ENCODE measurements at regions not wholly inside any gene's neighbourhood (a gene's known extent, or its start where the extent isn't known, plus 50 kb on each side); places are given as distances from the start of the nearest gene placed in this dataset.

DNA sequence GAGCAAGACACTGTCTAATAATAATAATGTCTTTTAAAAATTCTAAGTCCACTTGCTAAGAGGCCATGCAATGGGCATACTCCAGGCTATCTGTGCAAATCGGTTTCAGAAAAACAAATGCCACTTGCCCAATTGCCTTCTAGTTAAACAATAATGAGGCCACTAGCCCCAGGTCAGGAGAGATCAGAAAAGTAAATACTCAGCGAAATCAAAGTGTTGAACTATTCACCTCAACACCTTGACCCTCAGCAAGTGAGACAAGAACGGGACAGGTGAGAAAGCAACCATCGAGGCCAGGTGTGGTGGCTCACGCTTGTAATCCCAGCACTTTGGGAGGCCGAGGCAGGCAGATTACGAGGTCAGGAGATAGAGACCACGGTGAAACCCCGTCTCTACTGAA lies 72.3 kb upstream of the SYN3 start (continued):
- TF ChIP-seq FOXA1 (IDR thresholded peaks at IDR 0.05) (no peak), FOXA1 (CRISPR knock-in tag; IDR thresholded peaks at IDR 0.05) (peak; percentile 86), TOPORS (CRISPR knock-in tag; IDR thresholded peaks at IDR 0.05) (no peak), ZNF546 (CRISPR knock-in tag; conservative IDR thresholded peaks at IDR 0.05) (no peak), ZNF564 (CRISPR knock-in tag; IDR thresholded peaks at IDR 0.05) (no peak), GTF2F1 (IDR thresholded peaks at IDR 0.05; ENCODE audit: low read length) (no peak), CEBPB (IDR thresholded peaks at IDR 0.05; ENCODE audit: borderline replicate concordance, low read depth, low read length) (peak; percentile 84; the same call in 1 of the 2 replicates), HMGA1 (CRISPR knock-in tag; conservative IDR thresholded peaks at IDR 0.05) (no peak), NCOA2 (CRISPR knock-in tag; IDR thresholded peaks at IDR 0.05) (peak; percentile 79), ZNF768 (CRISPR knock-in tag; IDR thresholded peaks at IDR 0.05) (no peak), ZNF510 (CRISPR knock-in tag; IDR thresholded peaks at IDR 0.05; ENCODE audit: low read depth) (no peak), CERS6 (CRISPR knock-in tag; IDR thresholded peaks at IDR 0.05) (no peak), HDAC1 (CRISPR knock-in tag; IDR thresholded peaks at IDR 0.05) (peak; percentile 59), ATRX (CRISPR knock-in tag; IDR thresholded peaks at IDR 0.05; ENCODE audit: borderline replicate concordance) (no peak), NCOR1 (IDR thresholded peaks at IDR 0.05; ENCODE audit: borderline replicate concordance, low read length) (peak; percentile 42; the same call in 1 of the 2 replicates), ZNF781 (CRISPR knock-in tag; IDR thresholded peaks at IDR 0.05; ENCODE audit: borderline replicate concordance, not compliant biosample characterization) (no peak), ZNF121 (CRISPR knock-in tag; IDR thresholded peaks at IDR 0.05) (peak; percentile 91), AGO2 (optimal IDR thresholded peaks at IDR 0.05; ENCODE audit: low read depth, low read length) (no peak), CBX2 (IDR thresholded peaks at IDR 0.05; ENCODE audit: low read depth, low read length) (no peak), CBX2 (CRISPR knock-in tag; IDR thresholded peaks at IDR 0.05; ENCODE audit: low read depth) (no peak), PRMT3 (CRISPR knock-in tag; IDR thresholded peaks at IDR 0.05; ENCODE audit: borderline replicate concordance, low read depth) (no peak), FOXO1 (CRISPR knock-in tag; IDR thresholded peaks at IDR 0.05) (peak; percentile 57; the same call in 1 of the 2 replicates), ZNF558 (CRISPR knock-in tag; IDR thresholded peaks at IDR 0.05; ENCODE audit: borderline replicate concordance) (no peak), ZZZ3 (CRISPR knock-in tag; IDR thresholded peaks at IDR 0.05; ENCODE audit: borderline replicate concordance) (no peak), ZNF616 (CRISPR knock-in tag; IDR thresholded peaks at IDR 0.05; ENCODE audit: low read depth) (no peak)
- TF ChIP-seq, protein P1, sequence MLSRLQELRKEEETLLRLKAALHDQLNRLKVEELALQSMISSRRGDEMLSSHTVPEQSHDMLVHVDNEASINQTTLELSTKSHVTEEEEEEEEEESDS (CRISPR knock-in tag; IDR thresholded peaks at IDR 0.05; ENCODE audit: borderline replicate concordance), result no peak
- TF ChIP-seq, protein P2, sequence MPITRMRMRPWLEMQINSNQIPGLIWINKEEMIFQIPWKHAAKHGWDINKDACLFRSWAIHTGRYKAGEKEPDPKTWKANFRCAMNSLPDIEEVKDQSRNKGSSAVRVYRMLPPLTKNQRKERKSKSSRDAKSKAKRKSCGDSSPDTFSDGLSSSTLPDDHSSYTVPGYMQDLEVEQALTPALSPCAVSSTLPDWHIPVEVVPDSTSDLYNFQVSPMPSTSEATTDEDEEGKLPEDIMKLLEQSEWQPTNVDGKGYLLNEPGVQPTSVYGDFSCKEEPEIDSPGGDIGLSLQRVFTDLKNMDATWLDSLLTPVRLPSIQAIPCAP (CRISPR knock-in tag; IDR thresholded peaks at IDR 0.05; ENCODE audit: low read depth), result no peak

Measured in HepG2 (cell line).